Upper lobe of right lung (tissue), 1 donor: ENCODE measurements at regions not wholly inside any gene's neighbourhood (a gene's known extent, or its start where the extent isn't known, plus 50 kb on each side); places are given as distances from the start of the nearest gene placed in this dataset.
"Not testable (repeated sequence)": the region's sequence is repeated elsewhere in the genome, so short reads cannot be mapped to it uniquely, and the experiment has no call there.

Experiments
- ATAC-seq: fragments of 200-7000 bp; cut with Tn5 transposase; one replicate; pipeline ENCODE4 v1.9.1; 2020; ENCODE audit warnings: mild to moderate bottlenecking, moderate library complexity
- DNase-seq: peaks from one replicate; pipeline ENCODE4 v3.0.0-alpha.2; 2020
- H3K27ac ChIP-seq: fragments of 200-600 bp; one replicate; pipeline ENCODE4 v1.8.0; 2022
- H3K27me3 ChIP-seq: fragments of 200-600 bp; one replicate; pipeline ENCODE4 v1.8.0; 2022; ENCODE audit warnings: mild to moderate bottlenecking
- H3K36me3 ChIP-seq: fragments of 200-600 bp; one replicate; pipeline ENCODE4 v1.8.0; 2022
- H3K4me1 ChIP-seq: fragments of 200-600 bp; one replicate; pipeline ENCODE4 v1.8.0; 2022
- H3K4me3 ChIP-seq: fragments of 200-600 bp; one replicate; pipeline ENCODE4 v1.8.0; 2022; ENCODE audit warnings: mild to moderate bottlenecking
- H3K9me3 ChIP-seq: fragments of 200-600 bp; one replicate; pipeline ENCODE4 v1.8.0; 2022
- CTCF ChIP-seq: fragments of 200-600 bp; IDR thresholded peaks from one replicate; pipeline ENCODE4 v1.8.0; 2022; ENCODE audit warnings: antibody characterized with exemption
- intact Hi-C: fragments of 100-400 bp; cut with DNase I; formaldehyde crosslinking; loops from one replicate; pipeline ENCODE4 v1.11.0; 2022
- donor health status: DM: no; HTN: yes; CAD: no; lungs with severe emphysema.

- Histone ChIP-seq H3K27me3 (no peaks in the 10 kb centered on the region), H3K36me3 (no peaks in the 10 kb centered on the region), H3K4me3 (no peak overlapping the region), H3K27ac (no peak overlapping the region), H3K9me3 (no peaks in the 10 kb centered on the region), H3K4me1 (no peaks in the 10 kb centered on the region)
- no peak for TF ChIP-seq CTCF
- peak; percentile 42 for ATAC-seq
- DNase-seq = no peak
- intact Hi-C loops = no loop called here
Observed at GRCh38 chr4:57966987-57967760, 857.0 kb upstream of the IGFBP7 start.

- H3K27ac ChIP-seq, H3K36me3 ChIP-seq, ATAC-seq, H3K9me3 ChIP-seq, H3K4me1 ChIP-seq, H3K27me3 ChIP-seq, H3K4me3 ChIP-seq, intact Hi-C loops, DNase-seq: not testable (repeated sequence)
Observed at GRCh38 chr4:57965431-57965830, 855.2 kb upstream of the IGFBP7 start.

GRCh38 chr4:57945298-57945697 lies 835.1 kb upstream of the IGFBP7 start:
- no peak for TF ChIP-seq CTCF
- DNase-seq (no peak), ATAC-seq (no peak)
- H3K27me3 ChIP-seq = no peaks in the 10 kb centered on the region
- H3K4me3 ChIP-seq = no peak overlapping the region
- intact Hi-C loops = no loop called here
- H3K36me3 ChIP-seq = no peaks in the 10 kb centered on the region
- no peaks in the 10 kb centered on the region for H3K4me1 ChIP-seq
- H3K27ac ChIP-seq = no peak overlapping the region
- H3K9me3 ChIP-seq = no peaks in the 10 kb centered on the region

GRCh38 chr4:57943682-57944081 lies 833.5 kb upstream of the IGFBP7 start:
- H3K4me3 ChIP-seq = no peak overlapping the region
- no peak for TF ChIP-seq CTCF
- no peaks in the 10 kb centered on the region for H3K36me3 ChIP-seq
- peak; percentile 45 for DNase-seq
- H3K9me3 ChIP-seq = no peaks in the 10 kb centered on the region
- peak; percentile 20 for ATAC-seq
- intact Hi-C loops = no loop called here
- H3K27ac ChIP-seq = no peak overlapping the region
- no peaks in the 10 kb centered on the region for H3K27me3 ChIP-seq
- H3K4me1 ChIP-seq = no peaks in the 10 kb centered on the region

- H3K27me3 ChIP-seq, DNase-seq, ATAC-seq, H3K4me1 ChIP-seq, H3K9me3 ChIP-seq, H3K4me3 ChIP-seq, H3K27ac ChIP-seq, H3K36me3 ChIP-seq, intact Hi-C loops: not testable (repeated sequence)
Observed at GRCh38 chr4:57937326-57937725, 827.1 kb upstream of the IGFBP7 start.

- no peak for ATAC-seq
Observed at GRCh38 chr4:57926311-57926710, 816.1 kb upstream of the IGFBP7 start.

More at GRCh38 chr4:57926311-57926710, 816.1 kb upstream of the IGFBP7 start:
- no peaks in the 10 kb centered on the region for H3K27me3 ChIP-seq
- no peaks in the 10 kb centered on the region for H3K4me1 ChIP-seq
- no peak for DNase-seq
- H3K9me3 ChIP-seq = no peaks in the 10 kb centered on the region
- no peak overlapping the region for H3K4me3 ChIP-seq
- intact Hi-C loops = no loop called here
- TF ChIP-seq CTCF = no peak
- no peak overlapping the region for H3K27ac ChIP-seq
- H3K36me3 ChIP-seq = no peaks in the 10 kb centered on the region
